NB4 (cell line): ENCODE measurements at regions not wholly inside any gene's neighbourhood (a gene's known extent, or its start where the extent isn't known, plus 50 kb on each side); places are given as distances from the start of the nearest gene placed in this dataset.

Experiments
- POLR2A ChIP-seq: IDR thresholded peaks from 2 replicates; pipeline ENCODE4 v1.6.1; 2011; ENCODE audit warnings: mild to moderate bottlenecking; ENCODE audit not compliant: insufficient read length; ENCODE audit errors: extremely low read depth
- TF ChIP-seq, protein P1 (sequence below): IDR thresholded peaks from one replicate; pipeline ENCODE4 v1.5.1; 2012; ENCODE audit warnings: low read depth, low read length

DNA sequence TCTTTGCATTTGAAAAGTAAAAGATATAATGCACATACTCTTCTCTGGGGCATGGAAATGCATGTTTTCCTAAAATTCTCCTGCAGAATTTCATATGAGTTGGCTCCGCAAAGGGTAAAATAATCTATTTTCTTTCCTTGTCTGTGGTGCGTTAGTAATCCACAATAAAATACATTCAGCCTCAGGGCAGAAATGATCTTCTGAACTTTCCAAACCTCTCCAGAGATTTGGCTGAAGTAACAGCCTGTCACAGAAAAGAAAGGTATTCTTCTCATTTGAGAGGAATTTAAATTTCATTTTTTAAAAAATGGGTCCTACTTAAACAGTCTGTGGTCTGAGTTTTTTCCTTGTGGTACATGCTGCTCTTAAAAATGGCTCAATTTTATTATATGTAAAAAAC, 182.7 kb upstream of the DCBLD2 start:
- TF ChIP-seq, protein P1, sequence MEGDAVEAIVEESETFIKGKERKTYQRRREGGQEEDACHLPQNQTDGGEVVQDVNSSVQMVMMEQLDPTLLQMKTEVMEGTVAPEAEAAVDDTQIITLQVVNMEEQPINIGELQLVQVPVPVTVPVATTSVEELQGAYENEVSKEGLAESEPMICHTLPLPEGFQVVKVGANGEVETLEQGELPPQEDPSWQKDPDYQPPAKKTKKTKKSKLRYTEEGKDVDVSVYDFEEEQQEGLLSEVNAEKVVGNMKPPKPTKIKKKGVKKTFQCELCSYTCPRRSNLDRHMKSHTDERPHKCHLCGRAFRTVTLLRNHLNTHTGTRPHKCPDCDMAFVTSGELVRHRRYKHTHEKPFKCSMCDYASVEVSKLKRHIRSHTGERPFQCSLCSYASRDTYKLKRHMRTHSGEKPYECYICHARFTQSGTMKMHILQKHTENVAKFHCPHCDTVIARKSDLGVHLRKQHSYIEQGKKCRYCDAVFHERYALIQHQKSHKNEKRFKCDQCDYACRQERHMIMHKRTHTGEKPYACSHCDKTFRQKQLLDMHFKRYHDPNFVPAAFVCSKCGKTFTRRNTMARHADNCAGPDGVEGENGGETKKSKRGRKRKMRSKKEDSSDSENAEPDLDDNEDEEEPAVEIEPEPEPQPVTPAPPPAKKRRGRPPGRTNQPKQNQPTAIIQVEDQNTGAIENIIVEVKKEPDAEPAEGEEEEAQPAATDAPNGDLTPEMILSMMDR, result no peak
- TF ChIP-seq POLR2A, result no peak
